Keratinocyte (primary cell): ENCODE measurements at regions not wholly inside any gene's neighbourhood (a gene's known extent, or its start where the extent isn't known, plus 50 kb on each side); places are given as distances from the start of the nearest gene placed in this dataset.

Source experiments
- DNase-seq: peaks from one replicate; pipeline ENCODE4 v3.0.0-alpha.2; 2011; ENCODE audit warnings: low read depth, missing footprints, low spot score
- FAIRE-seq: peaks from 2 replicates; lab custom pipeline; 2011; peaks lifted over from hg19 to GRCh38; lab: Jason Lieb, UNC
- H2AFZ ChIP-seq: 2 replicates; pipeline ENCODE4 v1.6.0; 2012; ENCODE audit warnings: low read length, control low read depth, inconsistent platforms; ENCODE audit not compliant: control insufficient read depth
- H3K27ac ChIP-seq: 2 replicates; pipeline ENCODE4 v1.5.1; 2011; ENCODE audit warnings: low read length; ENCODE audit not compliant: control insufficient read depth, insufficient read depth
- H3K27me3 ChIP-seq: 3 replicates; pipeline ENCODE4 v1.6.0; 2011; ENCODE audit warnings: low read length; ENCODE audit not compliant: control insufficient read depth, insufficient read depth; ENCODE audit errors: extremely low read depth
- H3K36me3 ChIP-seq, 2 experiments: 2 replicates in 1 of 2; 3 replicates in 1 of 2; pipeline ENCODE4 v1.5.1; 2011; ENCODE audit warnings: low read length in 2 of 2, mild to moderate bottlenecking in 1 of 2; ENCODE audit not compliant: control insufficient read depth in 2 of 2, insufficient read depth in 2 of 2; ENCODE audit errors: extremely low read depth in 1 of 2
- H3K4me1 ChIP-seq: 3 replicates; pipeline ENCODE4 v1.5.1; 2011; ENCODE audit warnings: low read length; ENCODE audit not compliant: control insufficient read depth, insufficient read depth; ENCODE audit errors: extremely low read depth
- H3K4me2 ChIP-seq: 3 replicates; pipeline ENCODE4 v1.6.0; 2011; ENCODE audit warnings: low read depth, low read length; ENCODE audit not compliant: control insufficient read depth, insufficient read depth; ENCODE audit errors: extremely low read depth
- H3K4me3 ChIP-seq, 3 experiments: fragments of 200-600 bp in 1 of 3; sonication (generic) in 1 of 3; 2 replicates in 2 of 3; 3 replicates in 1 of 3; pipeline ENCODE4 v1.5.1; 2011 to 2016; ENCODE audit warnings: low read length in 3 of 3, mild to moderate bottlenecking in 3 of 3, control low read depth in 2 of 3, inconsistent platforms in 1 of 3, low read depth in 1 of 3, mixed read lengths in 1 of 3, mixed run types in 1 of 3, moderate library complexity in 1 of 3; ENCODE audit not compliant: control insufficient read depth in 2 of 3, insufficient read depth in 2 of 3; ENCODE audit errors: extremely low read depth in 1 of 3
- H3K79me2 ChIP-seq: 2 replicates; pipeline ENCODE4 v1.6.0; 2012; ENCODE audit warnings: low read length; ENCODE audit not compliant: control insufficient read depth, insufficient read depth
- H3K9ac ChIP-seq: 3 replicates; pipeline ENCODE4 v1.6.0; 2011; ENCODE audit warnings: low read length; ENCODE audit not compliant: control insufficient read depth, insufficient read depth; ENCODE audit errors: extremely low read depth
- H3K9me1 ChIP-seq: 3 replicates; pipeline ENCODE4 v1.6.0; 2011; ENCODE audit warnings: low read length; ENCODE audit not compliant: control insufficient read depth, insufficient read depth; ENCODE audit errors: extremely low read depth
- H3K9me3 ChIP-seq: 2 replicates; pipeline ENCODE4 v1.5.1; 2012; ENCODE audit warnings: low read depth, low read length; ENCODE audit not compliant: control insufficient read depth
- H4K20me1 ChIP-seq: 3 replicates; pipeline ENCODE4 v1.6.0; 2011; ENCODE audit warnings: low read length; ENCODE audit not compliant: control insufficient read depth, insufficient read depth; ENCODE audit errors: extremely low read depth
- CTCF ChIP-seq, 3 experiments: IDR thresholded peaks in 1 of 3; conservative IDR thresholded peaks in 1 of 3; optimal IDR thresholded peaks in 1 of 3; 2 replicates in 2 of 3; 3 replicates in 1 of 3; pipeline versions ENCODE3 to v1.5.1; 2011; ENCODE audit warnings: low read length in 3 of 3, mild to moderate bottlenecking in 3 of 3, moderate library complexity in 2 of 3, control low read depth in 1 of 3, inconsistent platforms in 1 of 3; ENCODE audit not compliant: insufficient read depth in 2 of 3; ENCODE audit errors: extremely low read depth in 1 of 3
- EZH2 ChIP-seq: IDR thresholded peaks from one replicate; pipeline ENCODE4 v1.6.1; 2012; ENCODE audit warnings: inconsistent platforms, mild to moderate bottlenecking, low read length, moderate library complexity
- dilution Hi-C: fragments of 300-500 bp; cut with MboI; formaldehyde crosslinking; loops from one replicate; pipeline ENCODE4 v1.7.0; 2020; ENCODE audit warnings: low sequenced_read_pairs; ENCODE audit not compliant: extremely low pct_ligation_motif_present

DNA sequence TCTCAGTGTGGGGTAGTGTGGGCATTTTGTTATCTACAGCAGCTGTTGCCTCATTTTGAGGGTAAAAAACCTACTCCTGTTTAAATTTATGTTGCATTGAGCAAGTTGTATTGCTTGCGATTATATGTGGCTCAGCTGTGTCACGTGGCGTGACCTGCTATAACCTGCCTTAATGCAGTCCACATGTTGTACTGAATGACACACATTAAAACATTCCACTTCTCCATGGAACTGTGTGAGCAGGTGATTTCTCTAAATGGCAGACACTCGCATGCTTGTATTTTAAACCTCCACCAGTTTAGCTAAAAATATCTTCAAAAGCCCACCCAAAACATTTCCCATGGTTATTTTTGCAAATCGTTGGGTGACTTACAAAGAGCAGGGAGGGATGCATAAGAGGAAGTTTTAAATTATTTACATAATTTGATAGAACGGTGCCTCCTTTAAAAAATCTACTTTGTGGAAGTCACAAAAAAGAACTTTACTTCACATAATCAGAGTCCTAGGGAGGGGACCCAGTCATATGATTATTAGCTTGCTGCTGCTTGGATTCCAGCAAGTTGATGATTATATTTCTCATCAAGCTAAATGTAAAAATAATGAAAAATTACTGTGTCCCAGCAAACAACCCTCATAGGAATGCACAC, 163.3 kb upstream of the ZEB2 start:
- H3K4me3 ChIP-seq = no peak overlapping the region
- H3K4me2 ChIP-seq = peak overlapping the region; percentile 60
- H3K36me3 ChIP-seq = no peaks in the 10 kb centered on the region
- no peaks in the 10 kb centered on the region for H3K27me3 ChIP-seq
- no peaks in the 10 kb centered on the region for H3K9me1 ChIP-seq
- FAIRE-seq (peak; percentile 59), DNase-seq (no peak)
- H3K27ac ChIP-seq = peak overlapping the region; percentile 26
- dilution Hi-C loops = no loop called here
- H3K9ac ChIP-seq = no peak overlapping the region
- no peak for TF ChIP-seq EZH2
- no peak for TF ChIP-seq CTCF (optimal IDR thresholded peaks at IDR 0.05 in 1 of 3, IDR thresholded peaks at IDR 0.05 in 1 of 3, conservative IDR thresholded peaks at IDR 0.05 in 1 of 3; ENCODE audit: extremely low read depth in 1 of 3, insufficient read depth in 2 of 3, low read length in 3 of 3)
- H2AFZ ChIP-seq = peak overlapping the region; percentile 26
- no peaks in the 10 kb centered on the region for H4K20me1 ChIP-seq
- H3K9me3 ChIP-seq = no peaks in the 10 kb centered on the region
- H3K79me2 ChIP-seq = no peaks in the 10 kb centered on the region
- H3K4me1 ChIP-seq = peaks cover 25% of the 10 kb centered on the region

- no peak for TF ChIP-seq CTCF (optimal IDR thresholded peaks at IDR 0.05 in 1 of 3, IDR thresholded peaks at IDR 0.05 in 1 of 3, conservative IDR thresholded peaks at IDR 0.05 in 1 of 3; ENCODE audit: extremely low read depth in 1 of 3, insufficient read depth in 2 of 3, low read length in 3 of 3)
- TF ChIP-seq EZH2 = no peak
- FAIRE-seq (peak; percentile 75), DNase-seq (no peak)
- Histone ChIP-seq H3K36me3 (no peaks in the 10 kb centered on the region), H3K9me3 (no peaks in the 10 kb centered on the region), H3K79me2 (no peaks in the 10 kb centered on the region), H3K9me1 (no peaks in the 10 kb centered on the region), H3K4me3 (no peak overlapping the region), H3K9ac (no peak overlapping the region), H3K27ac (peak overlapping the region; percentile 26), H3K4me1 (peaks cover 25% of the 10 kb centered on the region), H3K4me2 (peak overlapping the region; percentile 60), H3K27me3 (no peaks in the 10 kb centered on the region), H2AFZ (peak overlapping the region; percentile 82), H4K20me1 (no peaks in the 10 kb centered on the region)
- dilution Hi-C loops = no loop called here
Measured at GRCh38 chr2:144682248-144682647, 162.3 kb upstream of the ZEB2 start.
